ENCODE measurements at regions not wholly inside any gene's neighbourhood (a gene's known extent, or its start where the extent isn't known, plus 50 kb on each side); places are given as distances from the start of the nearest gene placed in this dataset.

- TF ChIP-seq CTCF (IDR thresholded peaks at IDR 0.05; ENCODE audit: extremely low read depth in 1 of 2, insufficient read depth in 1 of 2, low read depth in 1 of 2, low read length in 2 of 2), result no peak
- TF ChIP-seq EZH2 (IDR thresholded peaks at IDR 0.05; ENCODE audit: borderline replicate concordance, low read depth, low read length, severe bottlenecking), result no peak
- TF ChIP-seq POLR2AphosphoS5 (IDR thresholded peaks at IDR 0.05; ENCODE audit: insufficient read depth, low read depth, low read length), result no peak
- TF ChIP-seq MYC (IDR thresholded peaks at IDR 0.05; ENCODE audit: low read depth, low read length), result no peak
- no peak for TF ChIP-seq MAX (IDR thresholded peaks at IDR 0.05; ENCODE audit: insufficient read depth, insufficient read length)
- TF ChIP-seq GATA2 (IDR thresholded peaks at IDR 0.05; ENCODE audit: insufficient read depth, insufficient read length, low read depth, low read length), result no peak
- TF ChIP-seq POLR2A (IDR thresholded peaks at IDR 0.05; ENCODE audit: low read depth, low read length), result no peak
- no peak for TF ChIP-seq JUN (IDR thresholded peaks at IDR 0.05; ENCODE audit: borderline replicate concordance, insufficient read depth, insufficient read length, low read depth)
- TF ChIP-seq FOS (IDR thresholded peaks at IDR 0.05; ENCODE audit: borderline replicate concordance, insufficient read depth, low read length), result no peak
Observed at GRCh38 chr5:107291866-107292265, 378.9 kb downstream of the EFNA5 start.

Measured in endothelial cell of umbilical vein (primary cell).